Endothelial cell of umbilical vein (primary cell): ENCODE measurements at regions not wholly inside any gene's neighbourhood (a gene's known extent, or its start where the extent isn't known, plus 50 kb on each side); places are given as distances from the start of the nearest gene placed in this dataset.

Experiments used
- BruUV-seq: library from RNA; stranded (reverse); fragments of 400-500 nt; replicated peaks from 2 replicates; lab custom pipeline; 2021; lab: Mats Ljungman, UMichigan
- CTCF ChIA-PET: fragments of 300-600, 350-600 bp; sonication (Branson Sonifier 250); formaldehyde crosslinking; loops from one replicate; lab custom pipeline; 2021; ENCODE audit warnings: antibody characterized with exemption, inconsistent platforms; lab: Charles Lee
- POLR2A ChIA-PET: fragments of 300-600, 350-600 bp; sonication (Branson Sonifier 250); formaldehyde crosslinking; loops from one replicate; lab custom pipeline; 2021; ENCODE audit warnings: antibody characterized with exemption, inconsistent platforms; lab: Charles Lee
- DNase-seq: peaks from one replicate; pipeline ENCODE4 v3.0.0-alpha.2; 2011; ENCODE audit warnings: low read depth, low spot score
- FAIRE-seq: peaks from 2 replicates; lab custom pipeline; 2011; peaks lifted over from hg19 to GRCh38; lab: Jason Lieb, UNC
- H2AFZ ChIP-seq: 2 replicates; pipeline ENCODE4 v1.6.0; 2012; ENCODE audit warnings: low read depth, low read length, control low read depth, inconsistent platforms
- H3K27ac ChIP-seq: 2 replicates; pipeline ENCODE4 v1.5.1; 2011; ENCODE audit warnings: low read depth, mild to moderate bottlenecking, control low read depth, low read length, moderate library complexity; ENCODE audit not compliant: insufficient read depth
- H3K27me3 ChIP-seq, 2 experiments: 2 replicates each; pipeline versions ENCODE4 v1.6.0 to v1.6.1; 2011; ENCODE audit warnings: low read length in 2 of 2, mixed read lengths in 1 of 2; ENCODE audit not compliant: control insufficient read depth in 2 of 2, insufficient read depth in 2 of 2
- H3K36me3 ChIP-seq, 2 experiments: 2 replicates in 1 of 2; 3 replicates in 1 of 2; pipeline ENCODE4 v1.5.1; 2011; ENCODE audit warnings: low read length in 2 of 2, mild to moderate bottlenecking in 1 of 2, moderate library complexity in 1 of 2; ENCODE audit not compliant: control insufficient read depth in 2 of 2, insufficient read depth in 2 of 2; ENCODE audit errors: extremely low read depth in 1 of 2
- H3K4me1 ChIP-seq: 3 replicates; pipeline ENCODE4 v1.5.1; 2011; ENCODE audit warnings: mild to moderate bottlenecking, low read length; ENCODE audit not compliant: control insufficient read depth, insufficient read depth; ENCODE audit errors: extremely low read depth
- H3K4me2 ChIP-seq: 2 replicates; pipeline ENCODE4 v1.6.1; 2011; ENCODE audit warnings: low read length, control low read depth, mixed read lengths; ENCODE audit not compliant: insufficient read depth
- H3K4me3 ChIP-seq, 3 experiments: fragments of 200-600 bp in 1 of 3; sonication (generic), shearing (Covaris generic) in 1 of 3; replicated peaks in 1 of 3; 2 replicates each; pipeline ENCODE4 v1.5.1; 2011 to 2016; ENCODE audit warnings: control low read depth in 3 of 3, low read length in 3 of 3, mild to moderate bottlenecking in 2 of 3, inconsistent platforms in 1 of 3, low read depth in 1 of 3, moderate library complexity in 1 of 3; ENCODE audit not compliant: insufficient read depth in 1 of 3
- H3K79me2 ChIP-seq: 2 replicates; pipeline ENCODE4 v1.6.0; 2012; ENCODE audit warnings: low read length, inconsistent platforms; ENCODE audit not compliant: control insufficient read depth, insufficient read depth
- H3K9ac ChIP-seq: replicated peaks from 2 replicates; pipeline ENCODE3; 2011; ENCODE audit warnings: low read length, control low read depth; ENCODE audit not compliant: insufficient read depth; ENCODE audit errors: extremely low read depth
- H3K9me1 ChIP-seq: replicated peaks from 3 replicates; pipeline ENCODE4 v1.6.0; 2011; ENCODE audit warnings: mild to moderate bottlenecking, low read length; ENCODE audit not compliant: control insufficient read depth, insufficient read depth; ENCODE audit errors: extremely low read depth
- H3K9me3 ChIP-seq: replicated peaks from 2 replicates; pipeline ENCODE4 v1.5.1; 2012; ENCODE audit warnings: low read length, inconsistent platforms; ENCODE audit not compliant: control insufficient read depth, insufficient read depth
- H4K20me1 ChIP-seq: replicated peaks from 2 replicates; pipeline ENCODE3; 2011; ENCODE audit warnings: mild to moderate bottlenecking, low read length; ENCODE audit not compliant: control insufficient read depth, insufficient read depth; ENCODE audit errors: extremely low read depth
- CTCF ChIP-seq, 2 donors: IDR thresholded peaks; 1 replicate in 1 of 2; 2 replicates in 1 of 2; pipeline ENCODE4 v1.5.1; 2011; ENCODE audit warnings: low read length in 2 of 2, mild to moderate bottlenecking in 2 of 2, moderate library complexity in 2 of 2, control low read depth in 1 of 2, inconsistent platforms in 1 of 2, low read depth in 1 of 2; ENCODE audit not compliant: insufficient read depth in 1 of 2; ENCODE audit errors: extremely low read depth in 1 of 2
- EZH2 ChIP-seq: IDR thresholded peaks from 2 replicates; pipeline ENCODE4 v1.6.1; 2012; ENCODE audit warnings: borderline replicate concordance, low read depth, mild to moderate bottlenecking, moderate library complexity, low read length, inconsistent platforms; ENCODE audit not compliant: severe bottlenecking
- FOS ChIP-seq: IDR thresholded peaks from 2 replicates; pipeline ENCODE4 v1.6.1; 2011; ENCODE audit warnings: mild to moderate bottlenecking, low read length, moderate library complexity, borderline replicate concordance; ENCODE audit not compliant: insufficient read depth
- GATA2 ChIP-seq: IDR thresholded peaks from 2 replicates; pipeline ENCODE4 v1.7.0; 2011; ENCODE audit warnings: low read depth, mild to moderate bottlenecking, moderate library complexity, mixed read lengths, low read length; ENCODE audit not compliant: insufficient read length, insufficient read depth
- JUN ChIP-seq: IDR thresholded peaks from 2 replicates; pipeline ENCODE4 v1.6.1; 2011; ENCODE audit warnings: borderline replicate concordance, low read depth; ENCODE audit not compliant: insufficient read length, insufficient read depth
- POLR2A ChIP-seq: IDR thresholded peaks from 2 replicates; pipeline ENCODE4 v1.6.1; 2012; ENCODE audit warnings: low read depth, mild to moderate bottlenecking, control low read depth, low read length
- POLR2AphosphoS5 ChIP-seq: IDR thresholded peaks from 2 replicates; pipeline ENCODE4 v1.6.1; 2012; ENCODE audit warnings: low read depth, mild to moderate bottlenecking, control low read depth, low read length, moderate library complexity; ENCODE audit not compliant: insufficient read depth
- dilution Hi-C: fragments of 300-500 bp; cut with MboI; formaldehyde crosslinking; loops from one replicate; pipeline ENCODE4 v1.15.0; 2019; ENCODE audit warnings: low sequenced_read_pairs; ENCODE audit not compliant: extremely low pct_ligation_motif_present
- intact Hi-C: fragments of 100-400 bp; cut with micrococcal nuclease; formaldehyde crosslinking; loops from one replicate; pipeline ENCODE4 v1.10.0; 2022
- TF ChIP-seq, protein P1 (sequence below): IDR thresholded peaks from 2 replicates; pipeline ENCODE4 v1.6.1; 2011; ENCODE audit not compliant: insufficient read depth, insufficient read length

DNA sequence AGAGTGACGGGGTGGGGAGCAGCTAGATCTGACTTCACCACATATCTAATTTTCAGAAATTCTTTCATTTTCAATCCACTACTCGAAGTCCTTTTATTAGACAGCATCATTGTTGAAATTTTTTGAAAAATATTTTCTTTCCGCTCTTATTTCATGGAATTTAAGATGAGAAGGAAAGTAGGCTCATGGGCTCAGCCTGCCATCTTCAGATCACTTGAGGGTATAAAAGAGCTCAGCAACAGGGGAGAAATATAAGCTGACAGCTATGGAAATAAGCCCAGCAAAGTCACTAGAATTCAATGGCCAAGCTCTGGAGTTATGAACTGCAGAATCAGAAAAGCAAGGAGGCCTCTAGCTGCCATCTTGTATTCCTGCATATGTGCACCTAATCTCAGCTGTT lies 389.1 kb downstream of the XPNPEP1 start:
- DNase-seq (no peak), FAIRE-seq (no peak)
- no peak overlapping the region for H3K4me2 ChIP-seq
- no peaks in the 10 kb centered on the region for H3K27me3 ChIP-seq
- H4K20me1 ChIP-seq: no peaks in the 10 kb centered on the region
- no TSS peak for BruUV-seq
- dilution Hi-C loops: no loop called here
- no peaks in the 10 kb centered on the region for H3K9me1 ChIP-seq
- TF ChIP-seq POLR2AphosphoS5 (no peak), FOS (no peak), CTCF (IDR thresholded peaks at IDR 0.05; ENCODE audit: extremely low read depth in 1 of 2, insufficient read depth in 1 of 2, low read depth in 1 of 2, low read length in 2 of 2) (no peak), GATA2 (no peak), JUN (no peak), POLR2A (no peak), EZH2 (no peak)
- TF ChIP-seq, protein P1, sequence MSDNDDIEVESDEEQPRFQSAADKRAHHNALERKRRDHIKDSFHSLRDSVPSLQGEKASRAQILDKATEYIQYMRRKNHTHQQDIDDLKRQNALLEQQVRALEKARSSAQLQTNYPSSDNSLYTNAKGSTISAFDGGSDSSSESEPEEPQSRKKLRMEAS: no peak
- intact Hi-C loops: no loop called here
- no peak overlapping the region for H3K4me3 ChIP-seq
- H3K9me3 ChIP-seq: no peaks in the 10 kb centered on the region
- ChIA-PET POLR2A (no interaction called here), CTCF (no interaction called here)
- no peak overlapping the region for H3K9ac ChIP-seq
- H3K36me3 ChIP-seq: no peaks in the 10 kb centered on the region
- H3K27ac ChIP-seq: no peak overlapping the region
- H2AFZ ChIP-seq: no peak overlapping the region
- H3K79me2 ChIP-seq: no peaks in the 10 kb centered on the region
- H3K4me1 ChIP-seq: no peaks in the 10 kb centered on the region
